MM.1S (cell line): ENCODE measurements at regions not wholly inside any gene's neighbourhood (a gene's known extent, or its start where the extent isn't known, plus 50 kb on each side); places are given as distances from the start of the nearest gene placed in this dataset.

Source experiments
- DNase-seq: peaks from one replicate; pipeline ENCODE4 v3.0.0-alpha.2; 2015
- H2AFZ ChIP-seq: fragments of 300-600 bp; sonication (generic); 2 replicates; pipeline ENCODE4 v1.6.0; 2016; ENCODE audit warnings: antibody characterized with exemption, low read length
- H3F3A ChIP-seq: fragments of 300-600 bp; sonication (generic); 2 replicates; pipeline ENCODE4 v1.6.1; 2016; ENCODE audit warnings: mild to moderate bottlenecking, antibody characterized with exemption, low read length, moderate library complexity, mixed read lengths; ENCODE audit not compliant: insufficient read depth
- H3K27ac ChIP-seq: fragments of 300-600 bp; sonication (generic); 2 replicates; pipeline ENCODE4 v1.5.1; 2016; ENCODE audit warnings: mild to moderate bottlenecking, low read length
- H3K27me3 ChIP-seq: fragments of 300-600 bp; sonication (generic); replicated peaks from 2 replicates; pipeline ENCODE4 v1.6.0; 2016; ENCODE audit warnings: low read length; ENCODE audit not compliant: insufficient read depth
- H3K36me3 ChIP-seq: fragments of 300-600 bp; sonication (generic); replicated peaks from 2 replicates; pipeline ENCODE4 v1.6.1; 2016; ENCODE audit warnings: mild to moderate bottlenecking, low read length, mixed read lengths; ENCODE audit not compliant: insufficient read depth
- H3K4me1 ChIP-seq: fragments of 300-600 bp; sonication (generic); 2 replicates; pipeline ENCODE4 v1.6.1; 2016; ENCODE audit warnings: low read length, mixed read lengths
- H3K4me2 ChIP-seq: fragments of 300-600 bp; sonication (generic); 2 replicates; pipeline ENCODE4 v1.6.0; 2016; ENCODE audit warnings: low read depth, low read length
- H3K4me3 ChIP-seq: fragments of 300-600 bp; sonication (generic); 2 replicates; pipeline ENCODE4 v1.5.1; 2016; ENCODE audit warnings: low read length, mixed read lengths
- H3K79me2 ChIP-seq: fragments of 300-600 bp; sonication (generic); 2 replicates; pipeline ENCODE4 v1.6.1; 2016; ENCODE audit warnings: mixed run types, low read length, mixed read lengths
- H3K9ac ChIP-seq: fragments of 300-600 bp; sonication (generic); 2 replicates; pipeline ENCODE4 v1.6.1; 2016; ENCODE audit warnings: low read length, mixed read lengths
- H3K9me2 ChIP-seq: fragments of 300-600 bp; sonication (generic); replicated peaks from 2 replicates; pipeline ENCODE4 v1.6.1; 2016; ENCODE audit warnings: mild to moderate bottlenecking, low read length, mixed read lengths; ENCODE audit not compliant: insufficient read depth
- H3K9me3 ChIP-seq: fragments of 300-600 bp; sonication (generic); replicated peaks from 2 replicates; pipeline ENCODE4 v1.6.1; 2016; ENCODE audit warnings: mild to moderate bottlenecking, low read length, mixed read lengths; ENCODE audit not compliant: insufficient read depth
- H4K20me1 ChIP-seq: fragments of 300-600 bp; sonication (generic); 2 replicates; pipeline ENCODE4 v1.6.1; 2016; ENCODE audit warnings: mild to moderate bottlenecking, low read length, moderate library complexity, mixed read lengths; ENCODE audit not compliant: insufficient read depth
- CTCF ChIP-seq: fragments of 300-600 bp; sonication (generic); IDR thresholded peaks from 2 replicates; pipeline ENCODE4 v1.5.1; 2016; ENCODE audit warnings: antibody characterized with exemption, low read length, mixed read lengths
- EZH2 ChIP-seq: fragments of 300-600 bp; sonication (generic); optimal IDR thresholded peaks from 2 replicates; pipeline ENCODE3; 2017; ENCODE audit warnings: low read depth, mild to moderate bottlenecking, antibody characterized with exemption, low read length, mixed read lengths
- EZH2phosphoT487 ChIP-seq: fragments of 300-600 bp; sonication (generic); IDR thresholded peaks from 2 replicates; pipeline ENCODE4 v1.6.1; 2018; ENCODE audit warnings: antibody characterized with exemption, low read length

DNA sequence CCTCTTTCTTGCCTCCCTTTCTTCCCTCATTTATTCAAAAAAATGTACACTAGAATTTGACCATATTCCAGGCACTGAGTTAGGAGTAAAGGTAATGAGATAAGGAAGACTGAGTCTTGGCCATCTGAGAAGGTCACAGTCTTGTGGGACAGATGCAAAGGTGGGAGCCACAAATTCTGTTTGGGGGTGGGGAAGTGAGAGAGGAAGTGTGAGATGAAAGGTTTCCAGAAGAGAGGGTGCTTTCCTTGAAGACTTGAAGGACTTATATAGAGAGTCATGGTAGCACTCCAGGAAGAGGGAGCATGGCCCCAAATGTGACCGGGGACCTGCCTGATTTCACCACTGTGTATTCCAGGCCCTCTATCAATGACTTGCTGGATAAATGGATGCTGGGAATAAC lies 320.6 kb downstream of the LPIN1 start:
- Histone ChIP-seq H3K4me1 (no peaks in the 10 kb centered on the region), H4K20me1 (no peaks in the 10 kb centered on the region), H2AFZ (no peak overlapping the region), H3K9me3 (no peaks in the 10 kb centered on the region), H3K27me3 (no peaks in the 10 kb centered on the region), H3K9ac (no peak overlapping the region), H3K4me3 (no peak overlapping the region), H3K36me3 (no peaks in the 10 kb centered on the region), H3F3A (no peaks in the 10 kb centered on the region), H3K79me2 (no peaks in the 10 kb centered on the region), H3K27ac (no peak overlapping the region), H3K4me2 (no peak overlapping the region), H3K9me2 (no peaks in the 10 kb centered on the region)
- TF ChIP-seq CTCF (no peak), EZH2 (no peak), EZH2phosphoT487 (no peak)
- no peak for DNase-seq

DNA sequence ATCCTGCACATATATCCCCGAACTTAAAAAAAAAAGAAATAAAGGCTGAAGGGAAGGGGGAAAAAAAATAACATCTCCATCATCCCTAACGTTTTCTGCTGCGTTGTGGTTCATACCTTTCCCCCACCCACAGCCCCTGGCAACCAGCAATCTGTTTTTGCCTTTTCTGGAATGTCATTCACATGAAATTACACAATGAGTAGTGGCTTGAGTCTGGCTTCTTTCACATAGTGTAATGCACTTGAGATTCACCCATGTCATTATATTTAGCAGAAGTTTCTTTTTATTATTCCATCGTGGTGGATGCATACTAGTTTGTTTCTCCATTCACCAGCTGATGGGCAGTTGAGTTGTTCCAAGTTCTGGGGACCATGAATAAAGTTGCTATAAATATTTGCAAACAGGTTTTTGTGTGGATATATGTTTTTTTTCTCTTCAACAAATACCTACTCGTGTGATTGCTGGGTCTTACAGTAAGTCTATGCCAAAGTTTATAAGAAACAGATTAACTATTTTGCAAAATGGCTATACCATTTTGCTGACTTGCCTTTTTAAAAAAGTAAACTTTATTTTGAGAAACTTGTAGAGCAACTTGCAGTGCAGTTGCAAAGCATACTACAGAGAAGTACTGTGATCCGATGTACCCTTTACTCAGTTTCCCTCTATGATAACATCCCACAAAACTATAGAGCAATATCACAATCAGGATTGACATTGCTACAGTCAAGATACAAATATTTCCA lies 322.5 kb downstream of the LPIN1 start:
- Histone ChIP-seq H3K27ac (no peak overlapping the region), H2AFZ (no peak overlapping the region), H3K9me2 (no peaks in the 10 kb centered on the region), H3F3A (no peaks in the 10 kb centered on the region), H3K4me2 (no peak overlapping the region), H3K36me3 (no peaks in the 10 kb centered on the region), H3K27me3 (no peaks in the 10 kb centered on the region), H3K4me3 (no peak overlapping the region), H3K79me2 (no peaks in the 10 kb centered on the region), H3K4me1 (no peaks in the 10 kb centered on the region), H4K20me1 (no peaks in the 10 kb centered on the region), H3K9me3 (no peaks in the 10 kb centered on the region), H3K9ac (no peak overlapping the region)
- TF ChIP-seq EZH2, result no peak
- TF ChIP-seq CTCF, result no peak
- no peak for TF ChIP-seq EZH2phosphoT487
- DNase-seq, result no peak

DNA sequence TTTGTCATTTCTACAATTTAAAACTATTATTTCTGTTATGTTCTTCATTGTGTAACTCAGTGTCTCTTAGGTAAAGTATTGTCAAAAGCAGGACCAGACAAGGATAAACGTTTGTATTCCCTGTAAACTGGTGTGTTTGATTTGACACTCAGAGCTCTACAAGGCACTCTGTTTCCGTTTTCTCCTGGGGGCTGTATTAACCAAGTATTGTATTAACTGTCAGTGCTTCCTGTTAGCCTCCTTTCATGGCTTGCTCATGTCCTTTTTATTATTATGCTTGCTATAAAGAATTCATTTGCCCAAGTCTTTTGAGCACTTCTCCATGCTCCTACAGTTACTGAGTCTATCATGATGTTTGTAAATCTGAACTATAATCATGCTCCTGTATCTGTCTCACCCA lies 323.7 kb downstream of the LPIN1 start:
- Histone ChIP-seq H3K4me2 (no peak overlapping the region), H2AFZ (no peak overlapping the region), H3K4me1 (no peaks in the 10 kb centered on the region), H3K36me3 (no peaks in the 10 kb centered on the region), H3K9ac (no peak overlapping the region), H3F3A (no peaks in the 10 kb centered on the region), H3K79me2 (no peaks in the 10 kb centered on the region), H3K27me3 (no peaks in the 10 kb centered on the region), H3K27ac (no peak overlapping the region), H4K20me1 (no peaks in the 10 kb centered on the region), H3K9me3 (no peaks in the 10 kb centered on the region), H3K9me2 (no peaks in the 10 kb centered on the region), H3K4me3 (no peak overlapping the region)
- no peak for DNase-seq
- TF ChIP-seq CTCF, result no peak
- TF ChIP-seq EZH2, result no peak
- no peak for TF ChIP-seq EZH2phosphoT487
